Pancreas (tissue), 10 donors: ENCODE measurements at regions not wholly inside any gene's neighbourhood (a gene's known extent, or its start where the extent isn't known, plus 50 kb on each side); places are given as distances from the start of the nearest gene placed in this dataset.

Source experiments
- ATAC-seq, 4 donors: fragments of 200-7000 bp; cut with Tn5 transposase; one replicate each; pipeline versions ENCODE4 v1.8.0 to v1.9.1; 2020; ENCODE audit warnings: mild to moderate bottlenecking in 4 of 4, moderate library complexity in 4 of 4
- DNase-seq, 6 donors: peaks; one replicate each; pipeline ENCODE4 v3.0.0-alpha.2; 2020
- FAIRE-seq: peaks from 2 replicates; lab custom pipeline; 2012; peaks lifted over from hg19 to GRCh38; lab: Jason Lieb, UNC
- H3K27ac ChIP-seq, 4 donors: fragments of 200-600 bp; sonication (generic); 1 replicate in 3 of 4; 2 replicates in 1 of 4; pipeline versions ENCODE4 v1.5.0 to v1.8.0; 2020
- H3K27me3 ChIP-seq, 4 donors: fragments of 200-600 bp; one replicate each; pipeline ENCODE4 v1.8.0; 2021
- H3K36me3 ChIP-seq, 3 donors: fragments of 200-600 bp; sonication (generic) in 1 of 3; one replicate each; pipeline versions ENCODE4 v1.5.0 to v1.8.0; 2020 to 2021
- H3K4me1 ChIP-seq, 3 donors: fragments of 200-600 bp; one replicate each; pipeline ENCODE4 v1.8.0; 2021
- H3K4me3 ChIP-seq, 4 donors: fragments of 200-600 bp; sonication (generic) in 2 of 4; one replicate each; pipeline versions ENCODE4 v1.5.0 to v1.8.0; 2020 to 2021
- H3K9me3 ChIP-seq, 4 donors: fragments of 200-600 bp; one replicate each; pipeline ENCODE4 v1.8.0; 2021
- CTCF ChIP-seq, 4 donors: fragments of 200-600 bp; sonication (generic) in 3 of 4; IDR thresholded peaks; one replicate each; pipeline versions ENCODE4 v1.5.0 to v1.8.0; 2021; ENCODE audit warnings: antibody characterized with exemption in 4 of 4
- WGBS, 2 donors: extraction: QIAGEN DNeasy Blood & Tissue Kit; methylation state at CpG; one replicate each; pipeline ENCODE4 v1.1.7; 2013; 5-methylcytosine and 5-hydroxymethylcytosine counted together
- intact Hi-C, 3 donors: fragments of 100-400 bp; cut with DNase I; formaldehyde crosslinking; loops; one replicate each; pipeline versions ENCODE4 v1.11.1 to v1.14.2; 2022
- donor health status: healthy with polysubstance abuse.
- donor health status: DM: no; HTN: no; CAD: no; lungs with moderate emphysema.
- donor health status: DM: no; HTN: no; CAD: no.
- donor health status: control.
- donor health status: control.
- donor health status: Bipolar disorder and iron deficiency.
- donor health status: DM: yes; HTN: yes; CAD: no.
- donor health status: DM: no; HTN: no; CAD: no.
- donor health status: DM: no; HTN: no; CAD: no.
- donor health status: DM: yes; HTN: yes; CAD: no.

GRCh38 chr7:35747611-35748010 lies 52.7 kb upstream of the HERPUD2 start:
- WGBS, 2 donors, result 82 to 86% methylated on average over 4 of the region's 4 CpGs
- H3K9me3 ChIP-seq, result no peaks in the 10 kb centered on the region
- no peaks in the 10 kb centered on the region for H3K4me1 ChIP-seq
- H3K27ac ChIP-seq, result no peak overlapping the region
- TF ChIP-seq CTCF (IDR thresholded peaks at IDR 0.05), result no peak
- DNase-seq (no peak), FAIRE-seq (no peak), ATAC-seq (no peak)
- no peaks in the 10 kb centered on the region for H3K27me3 ChIP-seq
- intact Hi-C loops, result no loop called here
- no peaks in the 10 kb centered on the region for H3K36me3 ChIP-seq
- H3K4me3 ChIP-seq, result no peak overlapping the region

- no peak for DNase-seq
- H3K27ac ChIP-seq, result no peak overlapping the region
- 93 to 94% methylated on average over 1 of the region's 1 CpG for WGBS, 2 donors
- no peak for FAIRE-seq
- H3K27me3 ChIP-seq, result no peaks in the 10 kb centered on the region
- intact Hi-C loops, result no loop called here
- ATAC-seq, result no peak
- no peaks in the 10 kb centered on the region for H3K4me1 ChIP-seq
- no peak overlapping the region for H3K4me3 ChIP-seq
- H3K36me3 ChIP-seq, result no peaks in the 10 kb centered on the region
- TF ChIP-seq CTCF (IDR thresholded peaks at IDR 0.05), result no peak
- H3K9me3 ChIP-seq, result no peaks in the 10 kb centered on the region
Observed at GRCh38 chr7:35748371-35748770, 52.5 kb upstream of the SEPTIN7 start.

GRCh38 chr7:35749556-35749955 lies 51.3 kb upstream of the SEPTIN7 start:
- Histone ChIP-seq H3K27ac (no peak overlapping the region), H3K9me3 (no peaks in the 10 kb centered on the region), H3K4me1 (no peaks in the 10 kb centered on the region), H3K27me3 (no peaks in the 10 kb centered on the region), H3K36me3 (no peaks in the 10 kb centered on the region), H3K4me3 (no peak overlapping the region)
- no peak for TF ChIP-seq CTCF (IDR thresholded peaks at IDR 0.05)
- intact Hi-C loops, result no loop called here
- ATAC-seq (peak in 2 of 4 donors; percentile 44 to 49), FAIRE-seq (no peak), DNase-seq (no peak)
- WGBS, 2 donors, result 68 to 85% methylated on average over 2 of the region's 2 CpGs
